C4-2B (cell line): ENCODE measurements at regions not wholly inside any gene's neighbourhood (a gene's known extent, or its start where the extent isn't known, plus 50 kb on each side); places are given as distances from the start of the nearest gene placed in this dataset.

Experiments used
- H3K27ac ChIP-seq: fragments of 450-650 bp; 2 replicates; pipeline ENCODE4 v1.5.1; 2017
- CTCF ChIP-seq: fragments of 450-650 bp; conservative IDR thresholded peaks from 2 replicates; pipeline ENCODE4 v1.5.1; 2017; ENCODE audit warnings: mild to moderate bottlenecking
- ZFX ChIP-seq: fragments of 450-650 bp; IDR thresholded peaks from 2 replicates; pipeline ENCODE4 v1.6.1; 2017

GRCh38 chr3:104460477-104461406, 906.0 kb upstream of the ALCAM start:
- TF ChIP-seq ZFX (no peak), CTCF (peak; percentile 52)
- no peak overlapping the region for H3K27ac ChIP-seq

GRCh38 chr3:104461431-104461830, 905.3 kb upstream of the ALCAM start:
- H3K27ac ChIP-seq: no peak overlapping the region
- TF ChIP-seq CTCF (no peak), ZFX (no peak)

GRCh38 chr3:104472221-104472620, 894.5 kb upstream of the ALCAM start:
- TF ChIP-seq CTCF (no peak), ZFX (no peak)
- no peak overlapping the region for H3K27ac ChIP-seq

GRCh38 chr3:104474011-104474410, 892.7 kb upstream of the ALCAM start:
- H3K27ac ChIP-seq: no peak overlapping the region
- TF ChIP-seq ZFX (no peak), CTCF (no peak)

- no peak overlapping the region for H3K27ac ChIP-seq
Measured at GRCh38 chr3:104503022-104503421, 863.7 kb upstream of the ALCAM start.

GRCh38 chr3:104510131-104510849, 856.4 kb upstream of the ALCAM start:
- no peak overlapping the region for H3K27ac ChIP-seq
- no peak for TF ChIP-seq CTCF
- no peak for TF ChIP-seq ZFX

More at GRCh38 chr3:104503022-104503421, 863.7 kb upstream of the ALCAM start:
- TF ChIP-seq CTCF (no peak), ZFX (no peak)

GRCh38 chr3:104514371-104514770, 852.3 kb upstream of the ALCAM start:
- H3K27ac ChIP-seq: no peak overlapping the region
- TF ChIP-seq CTCF (no peak), ZFX (no peak)
